Heart left ventricle (tissue), 13 donors: ENCODE measurements at regions not wholly inside any gene's neighbourhood (a gene's known extent, or its start where the extent isn't known, plus 50 kb on each side); places are given as distances from the start of the nearest gene placed in this dataset.

Source experiments
- POLR2A ChIP-seq, 2 donors: fragments of 450-650 bp; IDR thresholded peaks; one replicate each; pipeline ENCODE4 v1.6.1; 2017; ENCODE audit warnings: antibody characterized with exemption in 2 of 2, mild to moderate bottlenecking in 2 of 2, moderate library complexity in 2 of 2
- TF ChIP-seq, protein P1 (sequence below), 12 donors: fragments of 200-600 bp; sonication (generic) in 4 of 12; IDR thresholded peaks; one replicate each; pipeline versions ENCODE4 v1.5.0 to v1.8.0; 2018 to 2022; ENCODE audit warnings: antibody characterized with exemption in 12 of 12, mild to moderate bottlenecking in 5 of 12
- donor health status: ischemic (EF 13 %, LVEDD 7.1; RV severe dilation, severe dysfunction).
- donor health status: DM: no; HTN: yes; CAD: no.
- donor health status: DM: no; HTN: no; CAD: no.
- donor health status: ischemic (EF 25% LVEDD 6.9; RV normal size, moderate dysfunction).
- donor health status: ischemic (EF 25% LVEDD 5.7; RV mildly dilated, moderate dysfunction).
- donor health status: ischemic (EF 35%, LVEDD 5.7; RV mildly dilated, moderate dysfunction).
- donor health status: nonischemic (EF 11% LVEDD 7.7; RV severe dilation, severe dysfunction).
- donor health status: DM: yes; HTN: yes; CAD: no.
- donor health status: PGD.
- donor health status: ischemic (EF 29% LVEDD 5.4; RV normal size, mild dysfunction).
- donor health status: nonischemic (EF 23%, LVEDD 6.1; RV moderate dilation, normal function).

DNA sequence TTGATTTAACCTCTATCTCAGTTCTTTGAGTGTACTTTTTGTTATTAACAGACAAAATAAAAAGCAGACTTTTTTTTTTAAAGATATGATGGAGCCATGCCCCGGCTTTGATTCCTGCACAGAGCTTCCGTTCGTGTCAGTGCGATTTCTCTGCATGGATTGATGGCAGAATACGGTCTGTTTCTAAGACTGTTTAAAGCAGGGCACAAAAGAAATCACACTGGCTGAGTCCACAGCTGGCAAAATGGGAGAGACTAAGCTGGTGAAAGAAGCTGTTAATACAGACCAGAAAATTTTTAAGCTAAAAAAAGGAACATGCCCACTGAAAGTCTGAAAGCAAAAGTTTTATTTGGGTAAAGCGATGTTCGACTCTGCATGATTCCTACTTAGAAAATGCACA is 501.4 kb upstream of the WWC1 start:
- TF ChIP-seq, protein P1, sequence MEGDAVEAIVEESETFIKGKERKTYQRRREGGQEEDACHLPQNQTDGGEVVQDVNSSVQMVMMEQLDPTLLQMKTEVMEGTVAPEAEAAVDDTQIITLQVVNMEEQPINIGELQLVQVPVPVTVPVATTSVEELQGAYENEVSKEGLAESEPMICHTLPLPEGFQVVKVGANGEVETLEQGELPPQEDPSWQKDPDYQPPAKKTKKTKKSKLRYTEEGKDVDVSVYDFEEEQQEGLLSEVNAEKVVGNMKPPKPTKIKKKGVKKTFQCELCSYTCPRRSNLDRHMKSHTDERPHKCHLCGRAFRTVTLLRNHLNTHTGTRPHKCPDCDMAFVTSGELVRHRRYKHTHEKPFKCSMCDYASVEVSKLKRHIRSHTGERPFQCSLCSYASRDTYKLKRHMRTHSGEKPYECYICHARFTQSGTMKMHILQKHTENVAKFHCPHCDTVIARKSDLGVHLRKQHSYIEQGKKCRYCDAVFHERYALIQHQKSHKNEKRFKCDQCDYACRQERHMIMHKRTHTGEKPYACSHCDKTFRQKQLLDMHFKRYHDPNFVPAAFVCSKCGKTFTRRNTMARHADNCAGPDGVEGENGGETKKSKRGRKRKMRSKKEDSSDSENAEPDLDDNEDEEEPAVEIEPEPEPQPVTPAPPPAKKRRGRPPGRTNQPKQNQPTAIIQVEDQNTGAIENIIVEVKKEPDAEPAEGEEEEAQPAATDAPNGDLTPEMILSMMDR (IDR thresholded peaks at IDR 0.05), result no peak
- TF ChIP-seq POLR2A (IDR thresholded peaks at IDR 0.05), result no peak
